ENCODE measurements at regions not wholly inside any gene's neighbourhood (a gene's known extent, or its start where the extent isn't known, plus 50 kb on each side); places are given as distances from the start of the nearest gene placed in this dataset.

- no peaks in the 10 kb centered on the region for H3K27me3 ChIP-seq (ENCODE audit: insufficient read depth, low read depth, low read length)
- H3K36me3 ChIP-seq (ENCODE audit: insufficient read depth, low read length), result no peaks in the 10 kb centered on the region
- no peaks in the 10 kb centered on the region for H3K9me3 ChIP-seq (ENCODE audit: low read length)
- H3K4me3 ChIP-seq (ENCODE audit: low read length), result no peak overlapping the region
- no peak overlapping the region for H3K27ac ChIP-seq (ENCODE audit: low read length)
- no peak for TF ChIP-seq SMC3 (conservative IDR thresholded peaks at IDR 0.05; ENCODE audit: poor library complexity)
- TF ChIP-seq CTCF (IDR thresholded peaks at IDR 0.05; ENCODE audit: poor library complexity, severe bottlenecking), result no peak
- no peak for TF ChIP-seq POLR2AphosphoS5 (IDR thresholded peaks at IDR 0.05)
- no peak for TF ChIP-seq EZH2 (IDR thresholded peaks at IDR 0.05; ENCODE audit: borderline replicate concordance, insufficient read depth, low read length, poor library complexity, severe bottlenecking)
- no peak for TF ChIP-seq EP300 (conservative IDR thresholded peaks at IDR 0.05; ENCODE audit: poor library complexity, severe bottlenecking)
- no peak for TF ChIP-seq REST (IDR thresholded peaks at IDR 0.05; ENCODE audit: borderline replicate concordance)
- no peak for TF ChIP-seq TAF1 (IDR thresholded peaks at IDR 0.05; ENCODE audit: low read depth)
- TF ChIP-seq MXI1 (conservative IDR thresholded peaks at IDR 0.05; ENCODE audit: poor library complexity, severe bottlenecking), result no peak
- H4K20me1 ChIP-seq (ENCODE audit: insufficient read depth), result no peaks in the 10 kb centered on the region
- H3F3A ChIP-seq (ENCODE audit: insufficient read depth, low read length, poor library complexity, severe bottlenecking), result no peaks in the 10 kb centered on the region
- H3K79me2 ChIP-seq (replicated peaks; ENCODE audit: insufficient read depth, low read length), result no peaks in the 10 kb centered on the region
- H3K9ac ChIP-seq (ENCODE audit: low read length), result no peak overlapping the region
- no peak overlapping the region for H2AFZ ChIP-seq (ENCODE audit: low read depth, low read length)
- H3K4me2 ChIP-seq (ENCODE audit: low read length), result no peak overlapping the region
- no peaks in the 10 kb centered on the region for H3K9me2 ChIP-seq (ENCODE audit: insufficient read depth, low read length)
These were observed 212.6 kb downstream of the INSIG2 start for GRCh38 chr2:118300832-118301231.

GRCh38 chr2:118296663-118297062 lies 208.4 kb downstream of the INSIG2 start:
- no peaks in the 10 kb centered on the region for H3K9me2 ChIP-seq (ENCODE audit: insufficient read depth, low read length)
- H3K27ac ChIP-seq (ENCODE audit: low read length), result no peak overlapping the region
- no peak overlapping the region for H3K9ac ChIP-seq (ENCODE audit: low read length)
- H3K4me2 ChIP-seq (ENCODE audit: low read length), result no peak overlapping the region
- H3F3A ChIP-seq (ENCODE audit: insufficient read depth, low read length, poor library complexity, severe bottlenecking), result no peaks in the 10 kb centered on the region
- H3K4me3 ChIP-seq (ENCODE audit: low read length), result no peak overlapping the region
- no peaks in the 10 kb centered on the region for H4K20me1 ChIP-seq (ENCODE audit: insufficient read depth)
- H3K9me3 ChIP-seq (ENCODE audit: low read length), result no peaks in the 10 kb centered on the region
- no peaks in the 10 kb centered on the region for H3K79me2 ChIP-seq (replicated peaks; ENCODE audit: insufficient read depth, low read length)
- TF ChIP-seq SMC3 (conservative IDR thresholded peaks at IDR 0.05; ENCODE audit: poor library complexity), result no peak
- no peaks in the 10 kb centered on the region for H3K36me3 ChIP-seq (ENCODE audit: insufficient read depth, low read length)
- no peak overlapping the region for H2AFZ ChIP-seq (ENCODE audit: low read depth, low read length)
- no peaks in the 10 kb centered on the region for H3K27me3 ChIP-seq (ENCODE audit: insufficient read depth, low read depth, low read length)
